Epithelial cell of prostate (primary cell): ENCODE measurements at regions not wholly inside any gene's neighbourhood (a gene's known extent, or its start where the extent isn't known, plus 50 kb on each side); places are given as distances from the start of the nearest gene placed in this dataset.
A peak's percentile ranks its signal among the peaks of the same experiment; 100 is the strongest.
"Not testable (repeated sequence)": the region's sequence is repeated elsewhere in the genome, so short reads cannot be mapped to it uniquely, and the experiment has no call there.

ENCODE experiments used
- DNase-seq: peaks from one replicate; pipeline ENCODE4 v3.0.0-alpha.2; 2011; ENCODE audit warnings: low read depth, low spot score
- H3K27ac ChIP-seq: fragments of 450-650 bp; 2 replicates; pipeline ENCODE4 v1.5.1; 2017; ENCODE audit warnings: mild to moderate bottlenecking

GRCh38 chr10:62938672-62939071, 122.5 kb upstream of the EGR2 start:
- DNase-seq: no peak
- H3K27ac ChIP-seq: no peak overlapping the region

- DNase-seq: no peak
- H3K27ac ChIP-seq: no peak overlapping the region
Observed at GRCh38 chr10:62937674-62938073, 121.5 kb upstream of the EGR2 start.

GRCh38 chr10:62935022-62935421, 118.9 kb upstream of the EGR2 start:
- DNase-seq: no peak
- no peak overlapping the region for H3K27ac ChIP-seq

GRCh38 chr10:62934258-62934657, 118.1 kb upstream of the EGR2 start:
- H3K27ac ChIP-seq: no peak overlapping the region
- peak; percentile 44 for DNase-seq

- DNase-seq, H3K27ac ChIP-seq: not testable (repeated sequence)
Observed at GRCh38 chr10:62928763-62929162, 112.6 kb upstream of the EGR2 start.

- DNase-seq: no peak
- no peak overlapping the region for H3K27ac ChIP-seq
Observed at GRCh38 chr10:62926407-62926806, 110.2 kb upstream of the EGR2 start.

- DNase-seq: no peak
- no peak overlapping the region for H3K27ac ChIP-seq
Observed at GRCh38 chr10:62924344-62924748, 108.2 kb upstream of the EGR2 start.

GRCh38 chr10:62919776-62920175, 103.6 kb upstream of the EGR2 start:
- peak overlapping the region; percentile 11 for H3K27ac ChIP-seq
- DNase-seq: peak; percentile 24

- DNase-seq: no peak
- no peak overlapping the region for H3K27ac ChIP-seq
Observed at GRCh38 chr10:62917475-62918238, 101.5 kb upstream of the EGR2 start.

- H3K27ac ChIP-seq: peak overlapping the region; percentile 80
- DNase-seq: peak; percentile 78
Observed at GRCh38 chr10:62916141-62916603, 100.0 kb upstream of the EGR2 start.

- H3K27ac ChIP-seq: peak overlapping the region; percentile 80
- no peak for DNase-seq
Observed at GRCh38 chr10:62915158-62915557, 99.0 kb upstream of the EGR2 start.

- no peak overlapping the region for H3K27ac ChIP-seq
- DNase-seq: no peak
Observed at GRCh38 chr10:62912086-62912485, 95.9 kb upstream of the EGR2 start.

GRCh38 chr10:62911210-62911963, 95.2 kb upstream of the EGR2 start:
- DNase-seq: no peak
- no peak overlapping the region for H3K27ac ChIP-seq

GRCh38 chr10:62907470-62908212, 91.5 kb upstream of the EGR2 start:
- DNase-seq: no peak
- H3K27ac ChIP-seq: no peak overlapping the region

GRCh38 chr10:62904281-62904875, 88.2 kb upstream of the EGR2 start:
- H3K27ac ChIP-seq: no peak overlapping the region
- DNase-seq: no peak

GRCh38 chr10:62903828-62904227, 87.7 kb upstream of the EGR2 start:
- H3K27ac ChIP-seq: no peak overlapping the region
- no peak for DNase-seq

- no peak for DNase-seq
- no peak overlapping the region for H3K27ac ChIP-seq
Observed at GRCh38 chr10:62900829-62901571, 84.8 kb upstream of the EGR2 start.

GRCh38 chr10:62899311-62899710, 83.1 kb upstream of the EGR2 start:
- H3K27ac ChIP-seq: no peak overlapping the region
- DNase-seq: no peak

GRCh38 chr10:62895063-62895462, 78.9 kb upstream of the EGR2 start:
- no peak for DNase-seq
- H3K27ac ChIP-seq: no peak overlapping the region

- H3K27ac ChIP-seq: no peak overlapping the region
- no peak for DNase-seq
Observed at GRCh38 chr10:62894156-62894555, 78.0 kb upstream of the EGR2 start.
